Cardiac septum (tissue), 1 donor: ENCODE measurements at regions not wholly inside any gene's neighbourhood (a gene's known extent, or its start where the extent isn't known, plus 50 kb on each side); places are given as distances from the start of the nearest gene placed in this dataset.

Source experiments
- DNase-seq: peaks from one replicate; pipeline ENCODE4 v3.0.0-alpha.2; 2020; ENCODE audit warnings: low spot score
- intact Hi-C: fragments of 100-400 bp; cut with DNase I; formaldehyde crosslinking; loops from one replicate; pipeline ENCODE4 v1.14.0; 2022
- donor health status: DM: no; HTN: no; CAD: no.

DNA sequence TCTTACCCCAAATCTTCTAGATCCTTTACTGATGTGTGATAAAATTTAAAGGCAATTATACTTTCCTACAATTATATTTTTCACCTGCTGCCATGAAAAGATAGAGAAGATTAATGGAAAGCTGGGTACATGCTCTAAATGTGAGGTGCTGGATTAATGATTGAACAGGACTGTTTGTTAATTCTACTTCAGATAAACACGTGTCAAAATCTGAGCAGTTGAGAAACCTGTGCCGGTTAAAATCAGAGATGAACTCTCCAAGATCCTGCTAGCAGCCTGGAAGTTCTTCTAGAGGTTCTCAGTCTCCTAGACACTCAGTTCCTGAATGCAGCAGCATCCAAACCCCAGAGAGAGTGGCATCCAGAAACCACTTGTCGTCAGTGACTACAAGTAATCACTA lies 69.2 kb downstream of the INHBA start:
- DNase-seq: no peak
- intact Hi-C loops: loop anchor here (5.0 kb wide), 1 partner anchor 586 kb away; no protein-coding TSS in a partner anchor

- DNase-seq: no peak
Observed at GRCh38 chr7:41630741-41631140, 72.1 kb downstream of the INHBA start.

GRCh38 chr7:41629711-41630111 lies 73.2 kb downstream of the INHBA start:
- no peak for DNase-seq
- intact Hi-C loops: loop anchor here (2.0 to 5.0 kb wide), 3 partner anchors 57 to 582 kb away; no protein-coding TSS in a partner anchor

More at GRCh38 chr7:41630741-41631140, 72.1 kb downstream of the INHBA start:
- intact Hi-C loops: loop anchor here (5.0 kb wide), 1 partner anchor 583 kb away; no protein-coding TSS in a partner anchor

GRCh38 chr7:41628901-41629300 lies 74.0 kb downstream of the INHBA start:
- no peak for DNase-seq
- intact Hi-C loops: loop anchor here (2.0 kb wide), 2 partner anchors 56 to 66 kb away; no protein-coding TSS in a partner anchor

GRCh38 chr7:41627645-41628298 lies 75.1 kb downstream of the INHBA start:
- intact Hi-C loops: loop anchor here (2.0 kb wide), 2 partner anchors 55 to 67 kb away; no protein-coding TSS in a partner anchor
- DNase-seq: no peak

DNA sequence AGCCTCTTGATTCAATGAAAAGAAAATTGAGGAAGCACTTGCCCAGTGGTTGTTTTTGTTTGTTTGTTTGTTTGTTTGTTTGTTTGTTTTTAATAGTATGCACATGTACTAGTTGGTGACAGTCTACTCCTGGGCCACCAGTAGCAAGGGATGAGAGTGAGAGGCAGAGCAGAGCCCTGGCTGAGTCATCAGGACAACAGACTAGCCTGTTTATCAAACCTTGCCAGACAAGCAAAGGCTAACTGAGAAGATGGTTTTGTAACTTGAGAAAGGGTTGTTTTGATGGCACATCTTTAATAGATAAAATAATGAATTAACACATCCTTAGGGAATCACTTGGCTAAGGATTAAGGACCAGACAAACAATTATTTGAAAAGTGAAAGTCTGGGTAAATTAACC lies 78.1 kb downstream of the INHBA start:
- DNase-seq: no peak
- intact Hi-C loops: no loop called here

GRCh38 chr7:41621953-41622831 lies 80.7 kb downstream of the INHBA start:
- intact Hi-C loops: no loop called here
- DNase-seq: no peak

GRCh38 chr7:41617987-41618386 lies 84.9 kb downstream of the INHBA start:
- DNase-seq: no peak
- intact Hi-C loops: no loop called here

DNA sequence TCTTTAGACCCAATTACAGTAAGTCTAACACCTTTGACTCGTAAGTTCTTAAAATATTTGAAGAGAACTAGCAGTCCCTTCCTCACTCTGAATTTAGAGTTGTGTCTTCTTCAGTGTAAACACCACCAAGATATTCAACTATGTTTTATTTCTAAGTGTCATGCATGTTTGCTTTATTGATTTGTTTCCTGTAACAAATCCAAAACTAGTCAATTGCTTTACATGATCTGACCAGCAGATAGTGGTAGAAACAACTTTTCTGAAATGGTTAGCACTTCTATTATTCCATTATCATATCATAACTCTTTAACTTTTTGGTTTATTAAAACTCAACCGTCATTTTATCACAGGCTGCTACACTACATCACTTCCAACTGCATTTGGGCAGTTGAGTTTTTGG lies 90.1 kb downstream of the INHBA start:
- DNase-seq: no peak
- intact Hi-C loops: no loop called here

DNA sequence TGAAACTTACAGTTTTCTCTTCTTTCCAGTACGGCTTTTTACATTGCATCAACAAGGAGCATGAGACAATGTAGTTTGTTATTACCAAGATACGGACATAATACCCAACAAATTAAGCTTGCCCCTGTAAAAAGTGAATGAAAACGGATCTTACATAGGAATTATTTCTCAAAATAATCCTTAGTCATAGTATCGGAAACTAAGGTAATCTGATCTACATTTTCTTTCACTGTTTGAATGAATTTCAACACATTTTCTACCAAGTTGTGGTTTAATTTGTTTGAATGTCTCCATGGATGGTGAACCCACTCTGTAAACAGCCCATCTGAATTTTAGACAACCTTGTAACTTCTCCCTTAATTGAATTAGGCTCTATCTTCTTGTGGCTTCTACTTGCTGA lies 90.5 kb downstream of the INHBA start:
- DNase-seq: no peak
- intact Hi-C loops: no loop called here

- intact Hi-C loops: no loop called here
- DNase-seq: no peak
Observed at GRCh38 chr7:41608447-41608846, 94.4 kb downstream of the INHBA start.

GRCh38 chr7:41603985-41604384 lies 98.9 kb downstream of the INHBA start:
- intact Hi-C loops: no loop called here
- no peak for DNase-seq

DNA sequence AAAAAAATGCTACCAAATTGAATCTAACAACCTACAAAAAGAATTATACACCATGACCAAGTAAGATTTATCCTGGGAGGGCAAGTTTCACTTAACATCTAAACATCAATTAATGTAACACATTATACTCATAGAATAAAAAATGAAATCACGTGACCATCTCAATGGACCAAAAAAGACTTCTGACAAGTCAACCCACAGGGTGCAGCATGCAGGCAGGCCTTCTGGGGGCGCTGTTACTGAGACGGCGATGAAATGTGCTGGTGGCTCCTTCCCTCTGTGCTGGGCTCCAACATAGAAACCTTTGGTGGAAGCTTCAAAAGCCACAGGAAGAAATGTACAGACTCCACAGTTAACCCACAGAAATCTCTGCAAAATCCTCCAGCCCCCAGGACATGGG lies 103.1 kb downstream of the INHBA start:
- DNase-seq: no peak
- intact Hi-C loops: no loop called here

DNA sequence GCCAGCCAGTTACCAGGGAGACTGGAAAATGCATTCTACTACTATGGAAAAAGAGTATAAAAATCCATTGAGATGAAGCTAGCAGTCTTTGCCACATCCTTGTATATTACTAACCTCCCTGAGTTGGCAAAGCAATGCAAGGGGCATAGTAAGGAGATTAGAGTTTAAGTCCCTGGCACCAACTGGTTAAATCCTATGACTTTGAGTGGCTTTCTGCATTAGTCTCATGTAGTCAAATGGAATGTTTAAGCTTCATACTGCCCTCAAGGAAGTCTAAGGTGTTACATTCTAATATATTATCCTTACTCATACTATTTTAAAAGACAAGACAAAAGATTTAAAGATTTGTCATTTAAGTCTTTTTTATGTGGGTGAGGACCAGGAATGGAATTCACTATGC lies 110.1 kb downstream of the INHBA start:
- no peak for DNase-seq
- intact Hi-C loops: no loop called here

DNA sequence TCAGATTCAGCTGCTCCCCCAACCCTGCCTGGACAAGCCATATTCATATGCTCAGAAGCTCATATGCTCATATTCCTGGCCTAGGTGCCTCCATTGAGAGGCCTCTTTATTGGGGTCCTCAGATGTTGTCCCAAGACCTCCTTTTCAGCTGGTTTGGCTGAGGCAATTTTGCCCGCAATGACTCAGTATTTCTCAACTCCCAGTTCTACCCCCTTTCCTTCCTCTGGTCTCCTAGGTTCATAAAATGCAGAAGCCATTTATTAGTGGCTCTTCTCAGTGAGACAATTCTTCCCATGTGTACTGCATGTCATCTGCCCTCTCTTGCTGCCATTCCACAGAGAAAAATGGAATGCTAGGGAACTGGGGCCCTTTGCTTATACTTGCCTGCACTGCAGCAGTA lies 110.7 kb downstream of the INHBA start:
- intact Hi-C loops: no loop called here

GRCh38 chr7:41590986-41591385 lies 111.9 kb downstream of the INHBA start:
- intact Hi-C loops: no loop called here
- DNase-seq: no peak

More for the DNA sequence above, 110.7 kb downstream of the INHBA start:
- DNase-seq: no peak

DNA sequence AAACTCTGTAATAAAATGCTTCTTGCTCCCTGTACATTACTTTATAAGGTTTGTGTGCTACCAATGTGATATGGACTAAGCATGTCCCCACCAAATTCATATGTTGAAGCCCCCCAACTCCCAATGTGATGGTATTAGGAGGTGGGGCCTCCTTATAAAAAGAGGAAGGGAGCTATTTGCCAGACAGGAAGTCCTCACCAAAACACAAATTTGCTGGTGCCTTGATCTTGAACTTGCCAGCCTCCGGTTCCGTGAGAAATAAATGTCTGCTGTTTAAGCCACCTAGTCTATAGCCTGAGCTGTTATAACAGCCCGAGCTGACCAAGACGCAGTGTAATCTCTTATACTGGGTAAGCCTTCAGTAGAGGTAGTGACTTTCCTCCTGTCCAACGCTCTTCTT lies 114.5 kb downstream of the INHBA start:
- DNase-seq: no peak
- intact Hi-C loops: no loop called here

GRCh38 chr7:41586931-41587640 lies 115.8 kb downstream of the INHBA start:
- intact Hi-C loops: no loop called here
- DNase-seq: no peak

DNA sequence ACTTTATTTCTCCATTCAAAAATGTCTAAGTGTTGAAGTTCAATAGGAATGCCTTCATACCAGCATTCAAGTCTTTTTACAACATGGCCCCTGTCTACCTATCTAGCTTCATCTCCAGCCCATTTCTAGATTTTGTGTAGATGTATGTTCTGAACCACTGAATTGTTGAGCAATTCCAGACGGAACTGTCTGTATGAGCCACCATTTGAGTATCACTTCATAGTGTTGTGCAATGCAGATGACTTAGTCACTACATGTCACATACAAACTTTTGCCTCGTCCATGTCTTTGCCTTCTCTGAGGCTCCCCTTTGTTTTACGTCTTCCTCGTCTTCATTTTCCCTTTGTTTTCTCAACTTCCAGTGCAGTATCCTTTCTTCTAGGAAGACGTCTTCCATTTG lies 118.1 kb downstream of the INHBA start:
- DNase-seq: no peak
- intact Hi-C loops: no loop called here

GRCh38 chr7:41582116-41582515 lies 120.8 kb downstream of the INHBA start:
- DNase-seq: no peak
- intact Hi-C loops: no loop called here
